ENCODE measurements at regions not wholly inside any gene's neighbourhood (a gene's known extent, or its start where the extent isn't known, plus 50 kb on each side); places are given as distances from the start of the nearest gene placed in this dataset.
"Not testable (repeated sequence)": the region's sequence is repeated elsewhere in the genome, so short reads cannot be mapped to it uniquely, and the experiment has no call there.

- DNase-seq (ENCODE audit: low read depth in 2 of 2): no peak
Observed at GRCh38 chr3:191646242-191646641, 185.3 kb downstream of the PYDC2 start.

GRCh38 chr3:191648787-191649186 is 187.8 kb downstream of the PYDC2 start:
- no peak for DNase-seq (ENCODE audit: low read depth in 2 of 2)

- no peak for DNase-seq (ENCODE audit: low read depth in 2 of 2)
Observed at GRCh38 chr3:191649626-191650025, 188.7 kb downstream of the PYDC2 start.

- not testable (repeated sequence) for DNase-seq (ENCODE audit: low read depth in 2 of 2)
Observed at GRCh38 chr3:191658781-191659419, 197.9 kb downstream of the PYDC2 start.

- DNase-seq (ENCODE audit: low read depth in 2 of 2): not testable (repeated sequence)
Observed at GRCh38 chr3:191662150-191662549, 201.2 kb downstream of the PYDC2 start.

- DNase-seq (ENCODE audit: low read depth in 2 of 2): peak in 1 of 2 experiments; percentile 13
Observed at GRCh38 chr3:191680989-191681597, 220.1 kb downstream of the PYDC2 start.

GRCh38 chr3:191682961-191683360 is 222.0 kb downstream of the PYDC2 start:
- no peak for DNase-seq (ENCODE audit: low read depth in 2 of 2)

GRCh38 chr3:191686626-191687025 is 225.7 kb downstream of the PYDC2 start:
- no peak for DNase-seq (ENCODE audit: low read depth in 2 of 2)

- DNase-seq (ENCODE audit: low read depth in 2 of 2): no peak
Observed at GRCh38 chr3:191688756-191689433, 227.9 kb downstream of the PYDC2 start.

GRCh38 chr3:191691184-191691583 is 230.2 kb downstream of the PYDC2 start:
- DNase-seq (ENCODE audit: low read depth in 2 of 2): not testable (repeated sequence)

GRCh38 chr3:191695131-191695814 is 234.3 kb downstream of the PYDC2 start:
- no peak for DNase-seq (ENCODE audit: low read depth in 2 of 2)

- DNase-seq (ENCODE audit: low read depth in 2 of 2): no peak
Observed at GRCh38 chr3:191695815-191696153, 234.8 kb downstream of the PYDC2 start.

- no peak for DNase-seq (ENCODE audit: low read depth in 2 of 2)
Observed at GRCh38 chr3:191696348-191696747, 235.4 kb downstream of the PYDC2 start.

- DNase-seq (ENCODE audit: low read depth in 2 of 2): no peak
Observed at GRCh38 chr3:191699546-191699945, 238.6 kb downstream of the PYDC2 start.

GRCh38 chr3:191702121-191702520 is 241.2 kb downstream of the PYDC2 start:
- no peak for DNase-seq (ENCODE audit: low read depth in 2 of 2)

- no peak for DNase-seq (ENCODE audit: low read depth in 2 of 2)
Observed at GRCh38 chr3:191707817-191708216, 246.9 kb downstream of the PYDC2 start.

- no peak for DNase-seq (ENCODE audit: low read depth in 2 of 2)
Observed at GRCh38 chr3:191715585-191715984, 254.6 kb downstream of the PYDC2 start.

- no peak for DNase-seq (ENCODE audit: low read depth in 2 of 2)
Observed at GRCh38 chr3:191721390-191721861, 260.5 kb downstream of the PYDC2 start.

- no peak for DNase-seq (ENCODE audit: low read depth in 2 of 2)
Observed at GRCh38 chr3:191721990-191722389, 261.0 kb downstream of the PYDC2 start.

GRCh38 chr3:191727338-191727737 is 266.4 kb downstream of the PYDC2 start:
- DNase-seq (ENCODE audit: low read depth in 2 of 2): no peak

GRCh38 chr3:191728186-191728585 is 267.2 kb downstream of the PYDC2 start:
- no peak for DNase-seq (ENCODE audit: low read depth in 2 of 2)

- no peak for DNase-seq (ENCODE audit: low read depth in 2 of 2)
Observed at GRCh38 chr3:191737742-191738141, 276.8 kb downstream of the PYDC2 start.

Measured in fibroblast of skin of left quadriceps (primary cell).